HEK293T (cell line): ENCODE measurements at regions not wholly inside any gene's neighbourhood (a gene's known extent, or its start where the extent isn't known, plus 50 kb on each side); places are given as distances from the start of the nearest gene placed in this dataset.

Experiments used
- ELF4 ChIP-seq: fragments of 450-650 bp; IDR thresholded peaks from 2 replicates; pipeline ENCODE4 v1.6.1; 2017; ENCODE audit warnings: antibody characterized with exemption
- FOXA1 ChIP-seq: fragments of 450-650 bp; IDR thresholded peaks from 2 replicates; pipeline ENCODE4 v1.6.1; 2016; ENCODE audit warnings: mild to moderate bottlenecking
- FOXM1 ChIP-seq: fragments of 450-650 bp; IDR thresholded peaks from 2 replicates; pipeline ENCODE4 v1.6.1; 2017; ENCODE audit warnings: mild to moderate bottlenecking, borderline replicate concordance
- LEF1 ChIP-seq: fragments of 450-650 bp; IDR thresholded peaks from 2 replicates; pipeline ENCODE4 v1.6.1; 2017; ENCODE audit warnings: mild to moderate bottlenecking, borderline replicate concordance
- SP1 ChIP-seq: fragments of 450-650 bp; IDR thresholded peaks from 2 replicates; pipeline ENCODE4 v1.6.1; 2017
- TARDBP ChIP-seq: fragments of 450-650 bp; IDR thresholded peaks from 2 replicates; pipeline ENCODE4 v1.6.1; 2016

DNA sequence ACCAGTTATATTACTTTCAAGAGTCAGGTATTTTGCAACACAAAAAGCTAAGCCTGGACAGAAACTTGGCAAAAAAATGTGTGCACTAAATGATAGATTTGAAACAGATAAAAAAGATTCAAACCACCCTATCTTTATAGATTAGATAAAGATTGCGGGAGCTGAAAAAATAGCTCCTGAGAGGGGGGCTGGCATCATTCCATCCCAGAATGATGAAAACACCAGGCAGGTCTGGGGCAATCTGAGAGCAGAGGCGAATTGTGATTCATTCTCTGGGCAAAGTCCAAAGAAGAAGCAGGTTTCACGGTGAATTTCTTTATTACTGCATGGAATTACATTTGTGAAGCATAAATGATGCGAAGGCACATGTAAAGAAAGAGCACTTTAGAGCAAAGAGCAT is 168.5 kb upstream of the DMD start:
- TF ChIP-seq FOXA1: no peak
- TF ChIP-seq LEF1: no peak
- TF ChIP-seq ELF4: no peak
- TF ChIP-seq TARDBP: no peak
- no peak for TF ChIP-seq FOXM1
- no peak for TF ChIP-seq SP1
